ENCODE measurements at regions not wholly inside any gene's neighbourhood (a gene's known extent, or its start where the extent isn't known, plus 50 kb on each side); places are given as distances from the start of the nearest gene placed in this dataset.

DNA sequence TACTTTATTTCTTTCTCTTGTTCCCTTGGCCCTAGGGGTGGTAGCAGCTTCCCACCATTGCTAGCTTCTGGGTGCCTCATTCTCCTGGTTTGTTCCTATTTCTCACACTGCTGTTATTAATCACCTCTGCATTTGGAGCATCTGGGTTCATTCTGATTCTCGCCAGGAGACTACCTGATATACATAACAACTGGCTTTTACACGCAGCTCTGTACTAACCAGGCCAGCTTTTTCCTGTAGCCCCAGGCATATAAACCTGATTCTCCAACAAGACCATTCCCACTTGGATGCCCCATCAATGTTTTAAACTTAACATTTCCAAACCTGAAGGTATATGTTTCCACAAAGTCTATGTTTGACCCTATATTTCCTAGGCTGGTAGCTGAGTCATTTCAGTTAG lies 403.9 kb upstream of the DCC start:
- intact Hi-C loops (cut with DNase I; ENCODE audit: low total_unique reads): no loop called here
- Histone ChIP-seq H3K27ac (no peak overlapping the region), H3K27me3 (no peaks in the 10 kb centered on the region), H3K4me1 (no peaks in the 10 kb centered on the region), H3K36me3 (no peaks in the 10 kb centered on the region), H3K4me3 (no peak overlapping the region), H3K9me3 (no peaks in the 10 kb centered on the region)
- no peak for TF ChIP-seq POLR2A (IDR thresholded peaks at IDR 0.05)
- TF ChIP-seq, protein P1, sequence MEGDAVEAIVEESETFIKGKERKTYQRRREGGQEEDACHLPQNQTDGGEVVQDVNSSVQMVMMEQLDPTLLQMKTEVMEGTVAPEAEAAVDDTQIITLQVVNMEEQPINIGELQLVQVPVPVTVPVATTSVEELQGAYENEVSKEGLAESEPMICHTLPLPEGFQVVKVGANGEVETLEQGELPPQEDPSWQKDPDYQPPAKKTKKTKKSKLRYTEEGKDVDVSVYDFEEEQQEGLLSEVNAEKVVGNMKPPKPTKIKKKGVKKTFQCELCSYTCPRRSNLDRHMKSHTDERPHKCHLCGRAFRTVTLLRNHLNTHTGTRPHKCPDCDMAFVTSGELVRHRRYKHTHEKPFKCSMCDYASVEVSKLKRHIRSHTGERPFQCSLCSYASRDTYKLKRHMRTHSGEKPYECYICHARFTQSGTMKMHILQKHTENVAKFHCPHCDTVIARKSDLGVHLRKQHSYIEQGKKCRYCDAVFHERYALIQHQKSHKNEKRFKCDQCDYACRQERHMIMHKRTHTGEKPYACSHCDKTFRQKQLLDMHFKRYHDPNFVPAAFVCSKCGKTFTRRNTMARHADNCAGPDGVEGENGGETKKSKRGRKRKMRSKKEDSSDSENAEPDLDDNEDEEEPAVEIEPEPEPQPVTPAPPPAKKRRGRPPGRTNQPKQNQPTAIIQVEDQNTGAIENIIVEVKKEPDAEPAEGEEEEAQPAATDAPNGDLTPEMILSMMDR (IDR thresholded peaks at IDR 0.05): no peak
- no peak for DNase-seq

DNA sequence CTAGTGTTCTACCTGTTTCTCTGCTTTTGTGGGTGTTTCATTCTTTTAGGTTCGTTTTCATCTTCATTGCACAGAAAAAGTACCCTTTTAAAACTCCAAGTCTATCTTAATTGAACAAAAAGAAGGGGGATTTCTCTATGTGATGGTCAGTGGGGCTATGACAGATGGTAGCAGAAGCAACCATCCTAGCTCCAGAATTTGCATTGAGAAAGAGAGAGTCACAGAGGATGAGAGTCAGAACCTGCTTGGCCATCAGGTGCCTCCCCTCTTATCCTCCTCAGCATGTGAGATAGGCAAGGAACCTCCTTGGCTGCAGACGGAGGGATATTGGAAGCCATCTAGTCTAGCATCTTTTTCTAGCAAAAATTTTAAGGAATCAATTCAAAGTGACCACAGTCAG lies 398.0 kb upstream of the DCC start:
- Histone ChIP-seq H3K4me3 (no peak overlapping the region), H3K9me3 (no peaks in the 10 kb centered on the region), H3K36me3 (no peaks in the 10 kb centered on the region), H3K27me3 (no peaks in the 10 kb centered on the region), H3K4me1 (no peaks in the 10 kb centered on the region), H3K27ac (no peak overlapping the region)
- no peak for DNase-seq
- intact Hi-C loops (cut with DNase I; ENCODE audit: low total_unique reads): no loop called here
- TF ChIP-seq POLR2A (IDR thresholded peaks at IDR 0.05): no peak
- TF ChIP-seq, protein P1 (IDR thresholded peaks at IDR 0.05): no peak

DNA sequence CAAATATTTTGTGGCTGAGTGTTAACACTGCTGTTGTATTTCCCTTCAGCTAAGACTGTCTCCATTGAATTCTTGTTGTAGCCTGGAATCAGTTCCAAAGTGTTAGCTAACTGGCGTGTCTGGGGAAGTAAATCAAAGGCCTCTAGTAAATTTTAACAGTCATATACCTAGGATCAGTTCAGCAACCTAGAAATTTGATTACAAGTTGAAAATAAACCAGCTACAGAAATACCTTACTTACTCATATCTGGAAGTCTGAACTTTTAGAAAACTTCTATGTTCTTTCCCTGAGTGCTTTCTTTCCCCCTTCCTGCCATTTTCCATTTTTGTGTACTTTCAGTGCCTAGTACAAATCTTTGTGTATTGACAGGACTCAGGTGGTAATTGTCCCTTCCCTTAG lies 396.7 kb upstream of the DCC start:
- TF ChIP-seq POLR2A (IDR thresholded peaks at IDR 0.05): no peak
- TF ChIP-seq, protein P1 (IDR thresholded peaks at IDR 0.05): no peak
- H3K27me3 ChIP-seq: no peaks in the 10 kb centered on the region
- no peak overlapping the region for H3K27ac ChIP-seq

DNA sequence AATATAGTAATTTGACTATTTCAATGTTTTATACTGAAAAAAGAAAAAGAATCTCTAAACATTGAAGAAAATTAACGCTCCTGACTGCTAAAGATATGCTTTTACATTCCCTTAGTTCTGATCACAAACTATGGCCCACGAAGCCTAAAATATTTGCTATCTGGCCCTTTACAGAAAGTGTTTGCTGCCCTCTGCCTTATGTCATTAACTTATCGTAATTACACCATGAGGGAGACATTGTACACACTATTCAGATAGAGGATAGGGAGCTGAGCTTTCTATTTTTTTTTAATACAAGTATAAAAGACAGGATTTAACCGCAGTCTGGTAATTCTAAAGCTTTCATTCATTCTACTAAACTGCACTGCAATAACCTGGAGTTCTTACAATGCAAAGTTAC lies 393.1 kb upstream of the DCC start:
- DNase-seq: no peak
- no peak overlapping the region for H3K4me3 ChIP-seq
- H3K9me3 ChIP-seq: no peaks in the 10 kb centered on the region
- no peaks in the 10 kb centered on the region for H3K4me1 ChIP-seq
- intact Hi-C loops (cut with DNase I; ENCODE audit: low total_unique reads): no loop called here
- TF ChIP-seq, protein P1 (IDR thresholded peaks at IDR 0.05): no peak
- no peak for TF ChIP-seq POLR2A (IDR thresholded peaks at IDR 0.05)
- no peaks in the 10 kb centered on the region for H3K36me3 ChIP-seq
- no peaks in the 10 kb centered on the region for H3K27me3 ChIP-seq
- no peak overlapping the region for H3K27ac ChIP-seq

More for the DNA sequence above, 396.7 kb upstream of the DCC start:
- H3K4me1 ChIP-seq: no peaks in the 10 kb centered on the region
- intact Hi-C loops (cut with DNase I; ENCODE audit: low total_unique reads): no loop called here
- H3K4me3 ChIP-seq: no peak overlapping the region
- no peak for DNase-seq
- no peaks in the 10 kb centered on the region for H3K9me3 ChIP-seq
- no peaks in the 10 kb centered on the region for H3K36me3 ChIP-seq

DNA sequence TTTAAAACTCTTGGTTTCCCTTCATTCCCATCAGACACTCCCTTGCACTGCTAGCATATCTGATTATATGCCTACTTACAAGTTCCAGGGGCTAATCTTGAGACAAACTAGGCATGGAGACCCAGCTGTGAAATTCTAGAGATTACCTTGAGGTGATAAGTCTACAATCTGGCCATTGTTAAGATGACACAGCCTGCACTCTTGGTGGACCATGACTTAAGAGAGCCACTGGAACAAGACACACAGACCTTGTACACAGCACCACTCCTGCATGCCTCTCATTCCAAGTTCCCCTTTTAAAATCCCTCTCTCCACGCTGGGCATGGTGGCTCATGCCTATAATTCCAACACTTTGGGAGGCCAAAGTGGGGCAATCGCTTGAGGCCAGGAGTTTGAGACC lies 387.2 kb upstream of the DCC start:
- TF ChIP-seq POLR2A (IDR thresholded peaks at IDR 0.05): no peak
- TF ChIP-seq, protein P1 (IDR thresholded peaks at IDR 0.05): no peak
- intact Hi-C loops (cut with DNase I; ENCODE audit: low total_unique reads): no loop called here
- no peak for DNase-seq

More for the DNA sequence above, 387.2 kb upstream of the DCC start:
- Histone ChIP-seq H3K36me3 (no peaks in the 10 kb centered on the region), H3K4me1 (no peaks in the 10 kb centered on the region), H3K27me3 (no peaks in the 10 kb centered on the region), H3K4me3 (no peak overlapping the region), H3K9me3 (no peaks in the 10 kb centered on the region), H3K27ac (no peak overlapping the region)

All from uterus (tissue), 3 donors.